GM23338 (cell line): ENCODE measurements at regions not wholly inside any gene's neighbourhood (a gene's known extent, or its start where the extent isn't known, plus 50 kb on each side); places are given as distances from the start of the nearest gene placed in this dataset.

Experiments used
- ATAC-seq: fragments of 200-7000 bp; cut with Tn5 transposase; 3 replicates; pipeline ENCODE4 v1.9.1; 2020
- DNase-seq: peaks from one replicate; pipeline ENCODE4 v3.0.0-alpha.2; 2015; ENCODE audit warnings: low spot score
- H2AFZ ChIP-seq: fragments of 200-600 bp; sonication (generic); 2 replicates; pipeline ENCODE4 v1.8.0; 2016; ENCODE audit warnings: antibody characterized with exemption, mild to moderate bottlenecking, moderate library complexity
- H3F3A ChIP-seq: fragments of 200-600 bp; sonication (generic); replicated peaks from 2 replicates; pipeline ENCODE4 v1.8.0; 2017; ENCODE audit warnings: antibody characterized with exemption, mixed run types, low read depth
- H3K27ac ChIP-seq: fragments of 200-600 bp; sonication (generic); 2 replicates; pipeline ENCODE4 v1.6.1; 2016; ENCODE audit warnings: low read depth
- H3K27me3 ChIP-seq: fragments of 200-600 bp; sonication (generic); 2 replicates; pipeline ENCODE4 v1.8.0; 2016; ENCODE audit warnings: mild to moderate bottlenecking, mixed run types, moderate library complexity; ENCODE audit not compliant: insufficient read depth
- H3K36me3 ChIP-seq: fragments of 200-600 bp; sonication (generic); 2 replicates; pipeline ENCODE4 v1.8.0; 2016; ENCODE audit warnings: mild to moderate bottlenecking; ENCODE audit not compliant: insufficient read depth
- H3K4me1 ChIP-seq: fragments of 200-600 bp; sonication (generic); 2 replicates; pipeline ENCODE4 v1.8.0; 2016; ENCODE audit warnings: mild to moderate bottlenecking, moderate library complexity; ENCODE audit not compliant: insufficient read depth
- H3K4me2 ChIP-seq: fragments of 200-600 bp; sonication (generic); 2 replicates; pipeline ENCODE4 v1.7.1; 2017; ENCODE audit warnings: mixed run types
- H3K4me3 ChIP-seq: fragments of 200-600 bp; sonication (generic); 2 replicates; pipeline ENCODE4 v1.6.1; 2016; ENCODE audit warnings: mixed run types
- H3K79me2 ChIP-seq: fragments of 200-600 bp; sonication (generic); replicated peaks from 2 replicates; pipeline ENCODE4 v1.8.0; 2017; ENCODE audit warnings: mild to moderate bottlenecking; ENCODE audit not compliant: insufficient read depth
- H3K9me2 ChIP-seq: fragments of 200-600 bp; sonication (generic); 2 replicates; pipeline ENCODE4 v1.8.0; 2017; ENCODE audit not compliant: insufficient read depth
- H4K20me1 ChIP-seq: fragments of 200-600 bp; sonication (generic); replicated peaks from 2 replicates; pipeline ENCODE4 v1.8.0; 2017; ENCODE audit warnings: mild to moderate bottlenecking; ENCODE audit not compliant: insufficient read depth
- H3K27ac Mint-ChIP-seq: 2 replicates; pipeline ENCODE4 v1.8.0; 2020; ENCODE audit warnings: inconsistent platforms, mild to moderate bottlenecking, moderate library complexity, mixed read lengths
- H3K27me3 Mint-ChIP-seq: 3 replicates; pipeline ENCODE4 v1.8.0; 2022; ENCODE audit warnings: low read depth, mild to moderate bottlenecking, moderate library complexity, mixed read lengths, inconsistent platforms; ENCODE audit not compliant: insufficient read depth, poor library complexity
- H3K36me3 Mint-ChIP-seq: 3 replicates; pipeline ENCODE4 v1.8.0; 2021; ENCODE audit warnings: low read depth, mild to moderate bottlenecking, inconsistent platforms, moderate library complexity, mixed read lengths
- H3K4me1 Mint-ChIP-seq: 3 replicates; pipeline ENCODE4 v1.8.0; 2020; ENCODE audit warnings: mild to moderate bottlenecking, inconsistent platforms, mixed read lengths
- H3K4me3 Mint-ChIP-seq: 3 replicates; pipeline ENCODE4 v1.8.0; 2021; ENCODE audit warnings: moderate library complexity, mild to moderate bottlenecking, inconsistent platforms, mixed read lengths
- H3K9me3 Mint-ChIP-seq: 3 replicates; pipeline ENCODE4 v1.8.0; 2020; ENCODE audit warnings: moderate library complexity, mild to moderate bottlenecking, inconsistent platforms, mixed read lengths
- CREB1 ChIP-seq: fragments of 250-450 bp; sonication (Bioruptor Pico); IDR thresholded peaks from 2 replicates; pipeline ENCODE4 v1.5.0; 2020; ENCODE audit warnings: low read depth, mild to moderate bottlenecking, moderate library complexity
- CTCF ChIP-seq, 2 experiments: fragments of 200-600 bp in 1 of 2; sonication (generic) in 1 of 2; conservative IDR thresholded peaks; 2 replicates each; pipeline versions ENCODE4 v1.5.1 to v1.6.1; 2016 to 2017; ENCODE audit warnings: antibody characterized with exemption in 2 of 2, low read depth in 2 of 2, mild to moderate bottlenecking in 2 of 2, moderate library complexity in 1 of 2
- EZH2 ChIP-seq: fragments of 200-600 bp; sonication (generic); IDR thresholded peaks from one replicate; pipeline ENCODE4 v1.8.0; 2017; ENCODE audit warnings: antibody characterized with exemption, mild to moderate bottlenecking, low read depth; ENCODE audit not compliant: unreplicated experiment
- EZH2phosphoT487 ChIP-seq: fragments of 200-600 bp; sonication (generic); IDR thresholded peaks from one replicate; pipeline ENCODE4 v1.8.1; 2018; ENCODE audit warnings: antibody characterized with exemption; ENCODE audit not compliant: unreplicated experiment
- JUNB ChIP-seq: IDR thresholded peaks from one replicate; pipeline ENCODE4 v1.6.1; 2016; ENCODE audit warnings: antibody characterized with exemption; ENCODE audit not compliant: unreplicated experiment
- POLR2AphosphoS5 ChIP-seq: IDR thresholded peaks from 2 replicates; pipeline ENCODE4 v1.6.1; 2016; ENCODE audit warnings: antibody characterized with exemption, low read depth
- STAT1 ChIP-seq: IDR thresholded peaks from one replicate; pipeline ENCODE4 v1.6.1; 2016; ENCODE audit warnings: antibody characterized with exemption; ENCODE audit not compliant: unreplicated experiment
- ZNF114 ChIP-seq: fragments of 250-450 bp; sonication (Bioruptor Pico); IDR thresholded peaks from 2 replicates; pipeline ENCODE4 v1.5.0; 2020; ENCODE audit warnings: mild to moderate bottlenecking, moderate library complexity
- ZNF331 ChIP-seq: fragments of 250-450 bp; sonication (Bioruptor Pico); IDR thresholded peaks from 2 replicates; pipeline ENCODE4 v1.5.0; 2020; ENCODE audit warnings: low read depth, mild to moderate bottlenecking, moderate library complexity
- TF ChIP-seq, protein P1 (sequence below): IDR thresholded peaks from one replicate; pipeline ENCODE4 v1.6.1; 2018; ENCODE audit warnings: antibody characterized with exemption; ENCODE audit not compliant: unreplicated experiment
- TF ChIP-seq, protein P2 (sequence below): IDR thresholded peaks from 2 replicates; pipeline ENCODE4 v1.6.1; 2016; ENCODE audit warnings: antibody characterized with exemption

- no peak for TF ChIP-seq STAT1
- no peak for TF ChIP-seq CTCF (conservative IDR thresholded peaks at IDR 0.05; ENCODE audit: low read depth in 2 of 2)
- TF ChIP-seq CREB1 (CRISPR knock-in tag), result no peak
- no peak for TF ChIP-seq ZNF114 (CRISPR knock-in tag)
- no peak for TF ChIP-seq EZH2phosphoT487
- TF ChIP-seq, protein P1, sequence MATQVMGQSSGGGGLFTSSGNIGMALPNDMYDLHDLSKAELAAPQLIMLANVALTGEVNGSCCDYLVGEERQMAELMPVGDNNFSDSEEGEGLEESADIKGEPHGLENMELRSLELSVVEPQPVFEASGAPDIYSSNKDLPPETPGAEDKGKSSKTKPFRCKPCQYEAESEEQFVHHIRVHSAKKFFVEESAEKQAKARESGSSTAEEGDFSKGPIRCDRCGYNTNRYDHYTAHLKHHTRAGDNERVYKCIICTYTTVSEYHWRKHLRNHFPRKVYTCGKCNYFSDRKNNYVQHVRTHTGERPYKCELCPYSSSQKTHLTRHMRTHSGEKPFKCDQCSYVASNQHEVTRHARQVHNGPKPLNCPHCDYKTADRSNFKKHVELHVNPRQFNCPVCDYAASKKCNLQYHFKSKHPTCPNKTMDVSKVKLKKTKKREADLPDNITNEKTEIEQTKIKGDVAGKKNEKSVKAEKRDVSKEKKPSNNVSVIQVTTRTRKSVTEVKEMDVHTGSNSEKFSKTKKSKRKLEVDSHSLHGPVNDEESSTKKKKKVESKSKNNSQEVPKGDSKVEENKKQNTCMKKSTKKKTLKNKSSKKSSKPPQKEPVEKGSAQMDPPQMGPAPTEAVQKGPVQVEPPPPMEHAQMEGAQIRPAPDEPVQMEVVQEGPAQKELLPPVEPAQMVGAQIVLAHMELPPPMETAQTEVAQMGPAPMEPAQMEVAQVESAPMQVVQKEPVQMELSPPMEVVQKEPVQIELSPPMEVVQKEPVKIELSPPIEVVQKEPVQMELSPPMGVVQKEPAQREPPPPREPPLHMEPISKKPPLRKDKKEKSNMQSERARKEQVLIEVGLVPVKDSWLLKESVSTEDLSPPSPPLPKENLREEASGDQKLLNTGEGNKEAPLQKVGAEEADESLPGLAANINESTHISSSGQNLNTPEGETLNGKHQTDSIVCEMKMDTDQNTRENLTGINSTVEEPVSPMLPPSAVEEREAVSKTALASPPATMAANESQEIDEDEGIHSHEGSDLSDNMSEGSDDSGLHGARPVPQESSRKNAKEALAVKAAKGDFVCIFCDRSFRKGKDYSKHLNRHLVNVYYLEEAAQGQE, result no peak
- no peak for TF ChIP-seq ZNF331 (CRISPR knock-in tag)
Observed at GRCh38 chr15:62972814-62973213, 69.7 kb upstream of the TPM1 start (continued).

DNA sequence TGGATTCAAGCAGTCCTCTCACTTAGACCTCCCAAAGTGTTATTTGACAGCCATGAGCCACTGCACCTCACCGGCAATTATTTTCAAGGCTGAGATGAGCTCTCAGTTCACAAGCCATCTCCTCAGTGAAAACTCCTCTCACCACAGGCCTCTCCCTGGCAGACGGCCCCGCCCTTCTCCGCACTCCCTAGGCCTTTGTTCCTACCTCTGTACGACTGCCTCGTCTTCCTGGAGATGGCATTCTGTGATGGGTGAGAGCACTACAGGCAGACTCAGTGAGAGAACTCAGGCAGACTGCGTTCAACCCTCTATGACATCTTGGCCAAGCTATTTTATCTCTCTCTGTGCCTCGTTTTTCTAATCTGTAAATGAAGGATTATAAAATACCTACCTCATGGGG is 67.0 kb upstream of the TPM1 start:
- TF ChIP-seq, protein P2, sequence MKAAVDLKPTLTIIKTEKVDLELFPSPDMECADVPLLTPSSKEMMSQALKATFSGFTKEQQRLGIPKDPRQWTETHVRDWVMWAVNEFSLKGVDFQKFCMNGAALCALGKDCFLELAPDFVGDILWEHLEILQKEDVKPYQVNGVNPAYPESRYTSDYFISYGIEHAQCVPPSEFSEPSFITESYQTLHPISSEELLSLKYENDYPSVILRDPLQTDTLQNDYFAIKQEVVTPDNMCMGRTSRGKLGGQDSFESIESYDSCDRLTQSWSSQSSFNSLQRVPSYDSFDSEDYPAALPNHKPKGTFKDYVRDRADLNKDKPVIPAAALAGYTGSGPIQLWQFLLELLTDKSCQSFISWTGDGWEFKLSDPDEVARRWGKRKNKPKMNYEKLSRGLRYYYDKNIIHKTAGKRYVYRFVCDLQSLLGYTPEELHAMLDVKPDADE, result no peak
- TF ChIP-seq POLR2AphosphoS5, result no peak
- TF ChIP-seq EZH2, result no peak
- TF ChIP-seq JUNB, result no peak
- no peak for TF ChIP-seq EZH2phosphoT487
- no peak for TF ChIP-seq ZNF114 (CRISPR knock-in tag)
- no peak for TF ChIP-seq STAT1
- TF ChIP-seq CREB1 (CRISPR knock-in tag), result no peak
- Histone ChIP-seq H3F3A (no peaks in the 10 kb centered on the region), H3K36me3 (no peaks in the 10 kb centered on the region), H3K4me1 (no peaks in the 10 kb centered on the region), H2AFZ (no peak overlapping the region; the same call in 1 of the 2 replicates), H3K27me3 (no peaks in the 10 kb centered on the region), H3K9me2 (peaks cover 15% of the 10 kb centered on the region), H4K20me1 (no peaks in the 10 kb centered on the region), H3K4me3 (no peak overlapping the region), H3K27ac (no peak overlapping the region), H3K4me2 (no peak overlapping the region), H3K79me2 (no peaks in the 10 kb centered on the region)
- H3K27me3 Mint-ChIP-seq, result peaks cover 5% of the 10 kb centered on the region
- peak; percentile 66 for ATAC-seq
- H3K27ac Mint-ChIP-seq, result no peak overlapping the region
- no peak for DNase-seq
- peaks cover 7% of the 10 kb centered on the region for H3K4me1 Mint-ChIP-seq
- H3K9me3 Mint-ChIP-seq, result no peaks in the 10 kb centered on the region
- H3K4me3 Mint-ChIP-seq, result no peak overlapping the region
- no peaks in the 10 kb centered on the region for H3K36me3 Mint-ChIP-seq
